GM18870 (cell line): ENCODE measurements at regions not wholly inside any gene's neighbourhood (a gene's known extent, or its start where the extent isn't known, plus 50 kb on each side); places are given as distances from the start of the nearest gene placed in this dataset.
"Not testable (repeated sequence)": the region's sequence is repeated elsewhere in the genome, so short reads cannot be mapped to it uniquely, and the experiment has no call there.

ENCODE experiments used
- ATAC-seq: cut with Tn5 transposase; IDR thresholded peaks from one replicate; pipeline ENCODE4 v1.9.1; 2021; ENCODE audit warnings: moderate library complexity; ENCODE audit not compliant: unreplicated experiment

GRCh38 chr1:234782791-234783190 is 172.8 kb upstream of the IRF2BP2 start:
- no peak for ATAC-seq

GRCh38 chr1:234782105-234782751 is 172.2 kb upstream of the IRF2BP2 start:
- ATAC-seq, result no peak

GRCh38 chr1:234781241-234782065 is 171.5 kb upstream of the IRF2BP2 start:
- ATAC-seq, result no peak

- ATAC-seq, result no peak
These were observed 170.7 kb upstream of the IRF2BP2 start for GRCh38 chr1:234780531-234781162.

GRCh38 chr1:234780112-234780511 is 170.1 kb upstream of the IRF2BP2 start:
- no peak for ATAC-seq

- not testable (repeated sequence) for ATAC-seq
These were observed 169.6 kb upstream of the IRF2BP2 start for GRCh38 chr1:234779600-234779999.

GRCh38 chr1:234779160-234779538 is 169.2 kb upstream of the IRF2BP2 start:
- no peak for ATAC-seq

- no peak for ATAC-seq
These were observed 168.5 kb upstream of the IRF2BP2 start for GRCh38 chr1:234778221-234779159.

GRCh38 chr1:234777856-234778220 is 167.9 kb upstream of the IRF2BP2 start:
- no peak for ATAC-seq

- ATAC-seq, result no peak
These were observed 167.2 kb upstream of the IRF2BP2 start for GRCh38 chr1:234776876-234777855.

- ATAC-seq, result no peak
These were observed 166.4 kb upstream of the IRF2BP2 start for GRCh38 chr1:234776256-234776875.

GRCh38 chr1:234775477-234776246 is 165.7 kb upstream of the IRF2BP2 start:
- ATAC-seq, result no peak

- no peak for ATAC-seq
These were observed 165.0 kb upstream of the IRF2BP2 start for GRCh38 chr1:234774971-234775370.

- ATAC-seq, result no peak
These were observed 164.1 kb upstream of the IRF2BP2 start for GRCh38 chr1:234773936-234774677.

GRCh38 chr1:234772345-234773147 is 162.6 kb upstream of the IRF2BP2 start:
- peak; percentile 91 for ATAC-seq

GRCh38 chr1:234771642-234772344 is 161.8 kb upstream of the IRF2BP2 start:
- no peak for ATAC-seq
